Fibroblast of mammary gland (primary cell): ENCODE measurements at regions not wholly inside any gene's neighbourhood (a gene's known extent, or its start where the extent isn't known, plus 50 kb on each side); places are given as distances from the start of the nearest gene placed in this dataset.
"Not testable (repeated sequence)": the region's sequence is repeated elsewhere in the genome, so short reads cannot be mapped to it uniquely, and the experiment has no call there.

ENCODE experiments used
- DNase-seq: peaks from one replicate; pipeline ENCODE4 v3.0.0-alpha.2; 2010; ENCODE audit warnings: low read depth
- H3K4me3 ChIP-seq: 2 replicates; pipeline ENCODE4 v1.5.1; 2011; ENCODE audit warnings: low read depth, mild to moderate bottlenecking, low read length, moderate library complexity; ENCODE audit not compliant: control insufficient read depth

DNA sequence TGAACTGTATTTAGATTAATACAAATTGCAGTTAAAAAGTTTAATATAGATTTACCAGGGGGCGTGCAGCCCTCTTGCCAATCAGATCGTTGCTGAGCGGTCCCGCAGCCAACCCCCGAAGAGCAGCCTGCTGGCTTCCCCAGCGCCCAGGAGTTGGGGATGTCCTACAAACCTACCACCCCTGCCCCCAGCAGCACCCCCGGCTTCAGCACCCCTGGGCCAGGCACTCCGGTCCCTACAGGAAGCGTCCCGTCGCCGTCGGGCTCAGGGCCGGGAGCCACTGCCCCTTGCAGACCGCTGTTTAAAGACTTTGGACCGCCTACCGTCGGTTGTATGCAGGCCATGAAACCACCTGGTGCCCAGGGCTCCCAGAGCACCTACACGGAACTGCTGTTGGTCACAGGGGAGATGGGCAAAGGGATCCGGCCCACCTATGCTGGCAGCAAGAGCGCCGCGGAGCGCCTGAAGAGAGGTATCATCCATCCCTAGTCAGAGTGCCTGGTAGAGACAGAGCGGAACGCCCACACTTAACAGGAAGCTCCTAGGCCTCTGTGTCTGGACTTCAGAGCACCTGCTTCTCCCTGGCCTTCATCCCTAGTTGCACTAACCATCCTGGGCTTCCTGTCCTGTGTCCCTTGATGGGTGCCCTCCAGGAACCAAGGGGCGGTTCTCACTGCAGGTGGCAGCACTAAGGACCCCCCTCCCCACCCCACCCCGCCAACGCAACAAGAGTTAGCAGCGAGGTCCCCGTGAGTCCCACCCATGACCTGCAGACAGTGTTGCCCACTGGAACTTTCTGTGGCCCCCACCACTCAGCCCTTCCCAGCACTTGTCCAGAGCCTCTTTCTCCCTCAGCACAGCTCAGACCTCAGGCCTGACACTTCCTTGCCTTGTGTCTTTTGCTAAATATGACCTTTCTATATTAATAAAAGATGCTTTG is 91.5 kb upstream of the ZNG1F start:
- not testable (repeated sequence) for H3K4me3 ChIP-seq, DNase-seq

DNA sequence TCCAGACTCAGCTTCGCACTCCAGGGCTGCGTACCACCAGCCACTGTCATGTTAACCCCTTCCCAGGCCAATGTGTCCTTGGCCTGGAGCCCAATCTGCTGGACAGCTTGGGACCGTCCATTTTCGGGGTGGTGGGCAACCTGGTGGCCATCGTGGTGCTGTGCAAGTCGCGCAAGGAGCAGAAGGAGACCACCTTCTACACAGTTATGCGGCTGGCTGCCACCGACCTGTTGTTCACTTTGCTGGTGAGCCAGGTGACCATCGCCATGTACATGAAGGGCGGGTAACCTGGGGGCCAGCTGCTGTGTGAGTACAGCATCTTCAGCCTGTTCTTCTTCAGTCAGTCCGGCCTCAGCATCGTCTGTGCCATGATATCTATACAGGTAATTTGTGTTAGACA is 90.3 kb upstream of the ZNG1F start:
- not testable (repeated sequence) for DNase-seq, H3K4me3 ChIP-seq

DNA sequence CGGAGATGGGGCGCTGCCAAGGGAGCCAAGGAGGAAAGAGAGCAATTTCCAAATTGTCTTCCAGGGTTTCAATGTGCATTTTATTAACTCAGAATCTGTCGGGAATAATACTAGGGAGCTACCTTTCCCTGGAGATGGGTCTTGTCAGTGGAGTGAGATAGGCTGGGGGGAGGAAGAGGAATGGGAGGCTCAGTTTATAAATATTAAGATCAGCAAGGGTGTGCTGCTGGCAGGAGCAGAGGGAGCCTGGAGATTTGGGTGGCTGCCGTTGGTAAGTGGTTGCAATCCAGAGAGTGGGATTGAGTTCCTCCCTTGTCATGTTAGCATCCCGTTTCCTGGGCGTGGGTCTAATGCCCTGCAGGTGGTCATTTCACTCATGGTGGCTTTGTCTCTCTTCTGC is 89.9 kb upstream of the ZNG1F start:
- H3K4me3 ChIP-seq, DNase-seq: not testable (repeated sequence)

DNA sequence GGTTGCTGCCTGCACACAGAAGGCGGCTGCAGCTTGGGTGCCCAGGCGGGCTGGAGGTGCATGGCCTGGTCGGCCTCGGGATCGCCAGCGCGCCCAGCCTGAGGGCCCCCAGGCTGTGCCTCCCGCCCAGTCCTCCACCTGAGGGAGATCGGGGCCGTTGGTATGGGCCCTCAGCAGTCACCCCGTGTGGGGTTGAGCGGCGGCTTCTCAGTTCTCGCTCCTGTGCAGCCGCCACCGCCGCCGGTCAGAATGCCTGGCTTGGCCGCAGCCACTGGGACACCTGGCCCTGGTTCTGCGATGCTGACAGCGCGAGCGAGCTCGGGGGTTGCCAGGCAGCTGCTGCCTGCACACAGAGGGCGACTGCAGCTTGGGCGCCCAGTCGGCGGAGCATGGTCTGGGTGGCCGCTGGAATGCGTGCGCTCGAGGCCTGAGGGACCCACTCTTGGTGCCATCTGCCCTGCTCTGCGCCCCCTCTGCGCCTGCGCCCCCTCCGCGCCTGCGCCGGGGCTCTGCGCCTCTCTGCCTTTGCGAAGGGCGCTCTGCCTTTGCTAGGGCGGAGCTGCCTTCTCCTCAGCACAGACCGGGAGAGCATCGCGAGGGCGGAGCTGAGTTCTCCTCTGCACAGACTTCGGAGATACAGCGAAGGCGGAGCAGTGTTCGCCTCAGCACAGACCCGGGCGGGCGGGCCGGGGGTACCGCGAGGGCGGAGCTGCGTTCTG is 84.6 kb upstream of the ZNG1F start:
- peak overlapping the region; percentile 22 for H3K4me3 ChIP-seq
- DNase-seq: peak; percentile 30

DNA sequence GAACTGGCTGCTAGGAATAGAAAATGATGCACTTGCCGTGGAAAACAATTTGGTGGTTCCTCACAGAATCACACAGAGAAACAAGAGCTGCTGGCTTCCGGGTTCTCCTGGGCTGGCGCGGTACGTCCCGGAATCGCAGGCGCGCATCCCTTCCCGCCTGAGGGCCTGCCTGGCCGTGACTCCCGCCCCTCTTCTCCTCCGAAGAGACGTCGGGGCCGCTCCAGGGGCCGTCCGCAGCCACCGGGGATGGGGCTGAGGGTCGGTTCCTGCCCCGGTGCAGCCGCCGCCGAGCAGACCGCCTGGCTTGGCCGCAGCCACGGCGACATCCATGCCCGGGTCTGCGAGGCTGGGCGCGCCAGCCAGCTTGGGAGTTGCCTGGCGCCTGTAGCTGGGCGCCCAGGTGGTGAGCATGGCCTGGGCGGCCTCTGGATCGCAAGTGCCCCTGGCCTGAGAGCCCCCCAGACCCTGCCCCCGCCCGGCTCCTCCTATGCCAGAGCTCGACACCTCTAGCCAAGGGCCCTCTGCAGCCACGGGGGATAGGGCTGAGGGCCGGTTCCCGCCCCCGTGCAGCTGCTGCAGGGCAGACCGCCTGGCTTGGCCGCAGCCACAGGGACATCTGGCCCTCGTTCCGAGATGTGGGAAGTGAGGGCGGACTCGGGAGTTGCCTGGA is 83.9 kb upstream of the ZNG1F start:
- H3K4me3 ChIP-seq, DNase-seq: not testable (repeated sequence)

DNA sequence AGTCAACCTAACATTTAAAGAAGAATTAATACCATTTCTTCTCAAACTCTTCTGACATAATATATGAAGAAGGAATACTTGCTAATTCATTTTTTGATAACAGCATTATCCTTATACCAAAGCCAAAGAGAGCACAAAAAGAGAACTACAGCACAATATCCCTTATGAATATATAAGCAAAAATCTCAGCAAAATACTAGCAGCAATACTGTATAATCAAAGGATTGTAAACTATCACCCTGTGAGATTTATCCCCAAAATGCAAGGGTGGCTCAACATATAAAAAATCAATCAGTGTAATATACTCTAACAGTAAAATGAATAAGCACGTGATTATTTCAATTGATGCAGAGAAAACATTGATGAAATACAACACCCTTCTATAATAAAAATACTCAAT is 81.9 kb upstream of the ZNG1F start:
- not testable (repeated sequence) for H3K4me3 ChIP-seq, DNase-seq

DNA sequence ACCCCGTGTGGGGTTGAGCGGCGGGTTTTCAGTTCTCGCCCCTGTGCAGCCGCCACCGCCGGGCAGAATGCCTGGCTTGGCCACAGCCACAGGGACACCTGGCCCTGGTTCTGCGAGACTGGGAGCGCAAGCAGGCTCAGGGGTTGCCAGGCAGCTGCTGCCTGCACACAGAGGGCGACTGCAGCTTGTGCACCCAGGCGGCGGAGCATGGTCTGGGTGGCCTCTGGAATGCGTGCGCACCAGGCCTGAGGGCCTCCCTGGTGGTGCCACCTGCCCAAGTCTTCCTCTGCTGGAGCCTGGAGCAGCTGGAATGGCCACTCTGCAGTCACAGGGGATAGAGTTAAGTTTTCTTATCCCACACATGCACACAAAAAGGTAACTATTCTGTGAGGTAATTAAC is 80.4 kb upstream of the ZNG1F start:
- not testable (repeated sequence) for H3K4me3 ChIP-seq

DNA sequence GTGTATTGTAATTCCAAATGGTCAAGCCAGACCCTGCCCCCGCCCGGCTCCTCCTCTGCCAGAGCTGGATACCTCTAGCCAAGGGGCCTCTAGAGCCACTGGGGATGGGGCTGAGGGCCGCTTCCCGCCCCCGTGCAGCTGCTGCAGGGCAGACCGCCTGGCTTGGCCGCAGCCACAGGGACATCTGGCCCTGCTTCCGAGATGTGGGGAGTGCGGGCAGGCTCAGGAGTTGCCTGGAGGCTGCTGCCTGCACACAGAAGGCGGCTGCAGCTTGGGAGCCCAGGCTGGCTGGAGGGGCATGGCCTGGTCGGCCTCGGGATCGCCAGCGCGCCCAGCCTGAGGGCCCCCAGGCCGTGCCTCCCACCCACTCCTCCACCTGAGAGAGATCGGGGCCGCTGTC is 79.9 kb upstream of the ZNG1F start:
- DNase-seq: not testable (repeated sequence)

More for the DNA sequence above, 80.4 kb upstream of the ZNG1F start:
- not testable (repeated sequence) for DNase-seq

DNA sequence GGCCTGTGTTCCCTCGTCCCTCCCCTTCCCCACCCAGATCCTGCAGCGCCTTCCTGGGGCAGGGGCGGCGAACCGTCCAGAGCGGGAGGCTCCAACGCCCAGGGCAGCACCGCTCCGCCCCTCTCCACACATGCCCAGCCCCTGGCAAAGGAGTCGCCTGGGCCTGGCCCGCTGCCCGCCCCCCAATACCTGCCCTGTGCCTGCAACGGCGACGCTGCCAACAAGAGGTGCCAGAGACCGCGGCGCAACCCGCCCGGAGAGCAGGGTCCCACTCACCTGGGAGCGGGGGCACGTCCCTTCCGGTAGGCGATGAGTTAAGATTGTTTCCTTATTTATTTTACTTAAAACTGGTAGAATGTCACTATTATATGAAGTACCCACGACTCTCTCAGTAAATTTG is 77.5 kb upstream of the ZNG1F start:
- not testable (repeated sequence) for DNase-seq, H3K4me3 ChIP-seq

More for the DNA sequence above, 79.9 kb upstream of the ZNG1F start:
- not testable (repeated sequence) for H3K4me3 ChIP-seq

DNA sequence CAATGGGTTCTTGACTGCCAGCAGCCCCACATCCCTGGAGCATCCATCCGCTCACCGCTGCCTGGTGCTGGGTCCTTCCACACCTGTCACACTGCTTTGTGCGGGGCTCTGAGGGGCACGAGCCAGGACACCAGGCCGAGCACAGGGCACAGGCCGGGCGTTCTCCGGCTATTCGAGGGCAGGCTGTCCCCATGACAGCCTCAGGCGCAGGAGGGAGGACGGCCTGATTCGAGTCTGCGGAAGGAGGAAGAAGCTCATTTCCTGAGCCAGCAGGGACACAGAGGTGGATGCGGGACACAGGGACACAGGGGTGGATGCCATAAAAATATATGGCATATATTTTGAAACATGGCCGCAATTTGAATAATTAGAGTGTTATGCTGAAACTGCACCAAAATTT is 76.9 kb upstream of the ZNG1F start:
- H3K4me3 ChIP-seq, DNase-seq: not testable (repeated sequence)

DNA sequence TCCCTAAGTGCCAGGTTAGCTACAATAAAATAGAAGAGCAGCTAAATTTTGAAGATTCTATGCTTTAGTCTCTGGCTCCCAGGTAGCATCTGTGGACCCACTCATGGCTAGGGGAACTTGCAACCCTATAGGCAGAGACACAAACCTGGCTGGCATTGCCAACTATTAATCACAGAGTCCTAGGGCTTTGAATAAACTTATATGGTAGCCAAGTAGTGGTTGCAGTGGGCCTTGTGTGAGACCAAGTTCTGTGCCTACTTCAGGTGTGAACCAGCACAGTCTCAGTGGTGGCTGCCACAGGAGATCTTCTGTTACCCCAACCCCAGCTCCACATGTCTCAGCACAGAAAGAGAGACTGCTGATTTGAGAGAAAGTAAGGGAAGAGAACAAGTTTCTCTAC is 62.9 kb upstream of the ZNG1F start:
- not testable (repeated sequence) for H3K4me3 ChIP-seq, DNase-seq

DNA sequence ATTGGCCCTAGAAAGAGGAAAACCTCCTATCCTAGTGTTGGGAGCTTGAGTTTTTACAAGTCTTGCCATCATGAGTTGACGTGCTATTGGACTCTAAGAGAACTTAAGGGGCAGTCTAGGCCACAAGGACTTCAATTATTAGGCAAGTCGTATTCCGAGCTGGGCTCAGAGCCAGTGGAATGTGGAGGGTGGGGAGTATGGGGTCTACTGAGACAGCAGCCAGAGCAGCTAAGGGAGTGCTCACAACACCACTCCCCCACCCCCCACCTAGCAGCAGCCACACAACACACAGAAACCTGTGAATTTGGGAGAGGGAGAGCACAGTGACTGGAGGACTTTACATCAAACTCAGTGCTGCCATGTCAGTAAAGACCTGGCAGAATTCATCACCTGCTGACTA is 62.0 kb upstream of the ZNG1F start:
- H3K4me3 ChIP-seq, DNase-seq: not testable (repeated sequence)

DNA sequence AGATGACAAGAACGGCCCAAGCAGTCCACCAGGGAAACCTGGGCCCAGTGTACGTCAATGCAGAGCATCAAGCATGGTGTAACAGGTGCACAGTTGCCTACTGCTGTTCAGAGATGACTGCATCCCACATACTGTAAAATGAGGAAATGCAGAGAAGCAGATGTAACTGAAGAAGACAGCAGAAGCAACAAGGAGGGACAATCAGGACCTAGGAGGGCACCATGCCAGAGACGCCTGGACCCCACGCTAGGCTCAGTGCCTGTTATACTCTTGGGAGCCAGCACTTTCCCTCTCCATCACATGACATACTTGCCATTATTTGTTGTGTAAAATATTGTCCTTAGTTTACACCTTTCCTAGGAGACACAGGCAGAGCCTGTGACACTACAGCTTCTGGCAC is 57.6 kb upstream of the ZNG1F start:
- DNase-seq, H3K4me3 ChIP-seq: not testable (repeated sequence)
